CD4-positive, alpha-beta T cell treated with Interleukin-10 for 1 hour (primary cell): ENCODE measurements at regions not wholly inside any gene's neighbourhood (a gene's known extent, or its start where the extent isn't known, plus 50 kb on each side); places are given as distances from the start of the nearest gene placed in this dataset.

ENCODE experiments used
- DNase-seq: peaks from one replicate; pipeline ENCODE4 v3.0.0-alpha.2; 2020

- DNase-seq, result no peak
Measured at GRCh38 chr3:180188512-180189309, 152.0 kb upstream of the PEX5L start.

GRCh38 chr3:180189310-180189648 lies 152.5 kb upstream of the PEX5L start:
- DNase-seq, result no peak

- no peak for DNase-seq
Measured at GRCh38 chr3:180196658-180197057, 159.9 kb upstream of the PEX5L start.

DNA sequence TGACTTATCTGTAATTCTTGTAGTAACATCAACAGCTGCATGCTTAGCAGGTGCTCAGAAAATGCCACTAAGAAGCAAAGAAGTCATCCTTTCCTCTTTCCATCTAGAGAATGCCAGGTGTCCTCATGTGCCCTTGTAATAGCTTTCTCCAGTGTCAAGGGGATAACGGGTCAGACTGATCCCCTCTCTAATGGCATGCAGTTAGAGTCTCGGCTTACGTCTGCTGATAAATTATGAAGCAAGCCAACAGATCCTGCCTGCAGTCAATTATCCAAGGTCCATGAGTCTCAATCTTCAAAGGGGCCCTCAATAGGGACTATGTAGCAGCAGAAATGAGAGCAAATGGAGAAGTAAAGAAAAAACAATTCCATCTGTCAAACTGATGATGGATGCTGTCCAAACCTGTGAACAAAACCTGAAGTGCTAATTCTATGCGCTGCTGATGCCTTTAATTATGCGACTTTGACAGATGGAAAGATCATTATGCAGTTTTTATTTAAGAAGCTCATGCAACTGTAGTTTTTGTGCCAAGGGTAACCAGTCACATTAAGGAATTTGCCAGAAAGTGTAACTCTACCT lies 162.8 kb upstream of the PEX5L start:
- DNase-seq, result no peak

DNA sequence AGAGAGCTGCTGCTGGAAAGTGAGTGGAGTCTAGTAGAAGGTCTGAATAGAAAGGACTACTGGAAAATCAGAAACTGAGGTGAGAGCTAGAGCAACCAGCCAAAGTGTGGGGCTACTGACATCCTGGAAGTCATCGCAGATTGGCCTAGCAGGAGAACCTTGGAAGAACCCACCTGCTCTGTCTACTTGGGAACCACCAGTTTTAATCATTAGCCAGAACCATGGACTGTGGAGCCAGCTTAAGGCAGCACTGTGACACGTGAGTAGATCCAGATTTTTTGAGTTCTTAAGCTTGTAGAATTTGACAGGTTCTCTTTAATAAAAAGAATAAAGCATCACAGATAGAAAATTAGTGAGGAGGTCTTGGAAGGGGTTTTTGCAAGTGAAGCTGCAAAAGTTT lies 179.1 kb upstream of the PEX5L start:
- no peak for DNase-seq

DNA sequence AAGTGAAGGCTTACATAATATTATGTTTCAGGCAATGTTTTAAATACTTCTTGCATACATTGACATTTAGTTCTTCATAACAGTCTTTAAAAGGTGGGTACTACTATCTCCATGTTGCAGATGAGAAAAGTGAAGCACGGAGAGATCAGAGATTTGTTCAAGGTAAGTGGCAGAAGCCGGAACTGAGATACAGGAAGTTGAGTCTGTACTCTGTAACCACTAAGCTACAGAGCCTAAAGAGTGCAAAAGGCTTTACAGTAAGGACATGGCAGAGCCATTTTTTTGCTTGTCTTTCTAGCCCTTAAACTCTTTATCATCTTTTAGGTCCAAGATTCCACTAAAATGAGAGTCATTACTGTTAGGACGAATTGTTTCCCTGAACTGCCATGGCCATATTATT lies 186.5 kb upstream of the PEX5L start:
- no peak for DNase-seq

DNA sequence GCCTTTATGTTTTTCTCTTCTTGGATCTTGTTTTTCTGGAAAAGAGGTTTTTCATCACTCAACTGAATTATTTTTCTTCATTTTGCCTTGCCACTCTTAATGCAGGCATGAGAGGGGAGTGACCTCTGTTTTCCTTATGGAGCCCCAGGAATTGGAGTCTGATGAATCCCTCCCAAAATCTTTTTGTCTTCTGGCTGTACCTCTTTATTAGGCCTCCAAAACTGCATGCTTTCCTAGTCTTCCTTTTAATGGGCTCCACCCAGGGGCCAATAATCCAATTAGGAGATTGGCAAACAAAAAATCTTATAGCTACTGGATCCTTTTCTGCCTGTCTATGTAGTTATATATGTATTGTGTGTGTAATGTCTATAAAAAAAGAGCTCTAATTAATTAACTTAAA lies 192.4 kb upstream of the PEX5L start:
- DNase-seq, result no peak

DNA sequence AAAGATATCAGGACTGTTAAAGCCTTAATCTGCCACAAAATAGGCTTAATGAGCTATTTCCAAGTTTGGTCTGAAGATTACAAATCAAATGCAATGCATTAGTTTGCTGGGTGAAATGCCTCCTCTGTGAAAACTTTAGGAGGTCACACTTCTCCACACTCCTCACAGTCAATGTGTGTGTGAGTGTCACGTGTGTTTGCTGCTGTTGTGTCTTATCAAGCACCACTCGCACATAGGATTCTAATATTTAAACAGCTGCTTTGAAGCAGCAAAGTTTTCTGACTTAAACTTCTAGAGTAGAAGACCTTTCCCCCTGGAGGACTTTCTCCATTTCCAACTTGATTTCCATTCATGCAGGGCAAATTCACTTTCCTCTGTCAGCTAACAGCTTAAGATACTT lies 203.2 kb upstream of the PEX5L start:
- no peak for DNase-seq

GRCh38 chr3:180246688-180247195 lies 210.0 kb upstream of the PEX5L start:
- no peak for DNase-seq

DNA sequence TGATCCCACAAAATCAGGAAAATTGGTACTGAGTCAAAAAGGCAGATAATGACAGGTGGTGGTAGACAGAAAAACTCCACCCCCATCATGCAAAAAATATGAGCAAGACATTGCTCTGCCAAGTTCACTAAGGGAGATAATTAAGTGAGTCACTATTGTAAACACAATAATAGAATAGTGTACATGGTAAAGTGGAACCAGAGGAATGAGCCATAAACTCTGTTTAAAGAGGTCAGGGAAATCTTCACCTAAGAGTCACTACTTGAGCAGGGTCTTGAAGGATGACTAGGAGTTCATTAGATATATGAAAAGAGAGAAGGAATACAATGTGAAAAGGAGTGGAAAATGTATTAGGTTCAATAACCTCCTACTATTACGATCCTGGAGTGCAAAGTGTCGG lies 213.4 kb upstream of the PEX5L start:
- DNase-seq, result no peak

DNA sequence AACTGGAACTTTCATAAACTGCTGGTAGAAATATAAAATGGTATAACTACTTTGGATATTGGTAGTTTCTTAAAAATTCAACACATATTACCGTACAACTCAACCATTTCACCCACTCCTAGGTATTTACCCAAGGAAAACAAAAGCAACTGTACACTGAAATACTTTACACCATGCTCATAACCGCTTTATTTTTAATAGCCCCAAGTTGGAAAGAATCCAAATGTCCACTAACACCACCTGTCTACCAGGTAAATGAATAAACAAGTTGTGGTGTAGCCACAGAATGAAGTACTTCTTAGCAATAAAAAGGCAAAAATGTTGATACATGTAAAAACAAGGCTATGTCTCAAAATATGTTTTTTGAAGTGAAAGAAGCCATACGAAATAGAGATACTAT lies 215.9 kb upstream of the PEX5L start:
- no peak for DNase-seq

DNA sequence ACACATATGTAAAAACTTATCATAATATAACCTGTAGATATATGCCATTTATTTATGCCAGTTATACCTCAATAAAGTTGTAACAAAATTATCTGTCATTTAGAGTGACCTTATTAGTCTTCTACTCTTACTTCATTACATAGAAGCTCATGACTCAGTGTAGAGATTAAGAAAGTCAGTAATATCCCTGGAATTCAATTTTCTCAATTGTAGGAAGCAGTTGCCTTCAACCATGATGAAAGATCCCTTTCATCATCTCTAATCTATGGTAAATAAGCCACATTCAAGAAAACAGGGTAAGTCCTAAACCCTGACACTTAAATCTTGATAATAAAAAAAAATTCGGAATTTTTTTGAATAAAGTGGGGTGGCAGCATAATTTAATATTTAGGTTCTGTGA lies 216.5 kb upstream of the PEX5L start:
- DNase-seq, result no peak

- DNase-seq, result no peak
Measured at GRCh38 chr3:180264479-180264878, 227.7 kb upstream of the PEX5L start.

- DNase-seq, result no peak
Measured at GRCh38 chr3:180265551-180265950, 228.8 kb upstream of the PEX5L start.

- peak; percentile 27 for DNase-seq
Measured at GRCh38 chr3:180267202-180267843, 230.6 kb upstream of the PEX5L start.

DNA sequence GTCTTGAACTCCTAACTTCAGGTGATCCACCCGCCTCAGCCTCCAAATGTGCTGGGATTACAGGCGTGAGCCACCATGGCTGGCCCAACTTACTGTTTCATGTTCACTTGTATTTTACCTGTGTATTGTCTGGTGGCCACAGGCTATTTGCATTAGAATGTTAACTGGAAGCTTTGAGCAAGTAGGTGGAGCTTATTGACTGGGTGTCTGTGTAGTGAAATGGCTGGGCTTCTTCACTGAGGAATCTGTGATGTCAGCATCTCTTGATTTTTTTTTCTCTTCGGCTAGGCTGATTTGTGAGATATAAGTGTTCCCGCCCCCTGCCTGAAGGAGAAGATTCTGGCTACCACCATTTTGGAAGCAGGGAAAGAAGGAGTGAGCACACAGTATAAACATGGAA lies 237.8 kb upstream of the PEX5L start:
- DNase-seq, result no peak

DNA sequence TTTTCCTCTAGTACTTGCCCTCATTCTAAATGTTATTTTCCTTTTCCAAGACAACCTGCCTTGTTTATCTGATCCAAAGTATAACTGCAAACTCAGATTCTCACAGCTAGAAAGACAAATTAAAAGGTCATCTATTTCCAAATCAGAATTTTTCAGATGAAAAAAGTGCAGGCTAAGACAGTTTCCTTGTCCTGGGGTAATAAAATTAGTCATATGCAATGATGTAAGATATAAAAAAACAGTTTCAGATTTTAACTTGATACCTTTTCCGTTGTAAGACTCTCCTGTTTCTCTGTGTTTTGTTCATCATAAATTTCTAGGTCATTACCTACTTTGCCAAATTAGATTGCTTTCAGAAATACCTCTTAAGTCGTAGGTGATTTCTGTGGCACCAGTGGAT lies 238.4 kb upstream of the PEX5L start:
- no peak for DNase-seq

GRCh38 chr3:180277041-180277440 lies 240.3 kb upstream of the PEX5L start:
- DNase-seq, result no peak

DNA sequence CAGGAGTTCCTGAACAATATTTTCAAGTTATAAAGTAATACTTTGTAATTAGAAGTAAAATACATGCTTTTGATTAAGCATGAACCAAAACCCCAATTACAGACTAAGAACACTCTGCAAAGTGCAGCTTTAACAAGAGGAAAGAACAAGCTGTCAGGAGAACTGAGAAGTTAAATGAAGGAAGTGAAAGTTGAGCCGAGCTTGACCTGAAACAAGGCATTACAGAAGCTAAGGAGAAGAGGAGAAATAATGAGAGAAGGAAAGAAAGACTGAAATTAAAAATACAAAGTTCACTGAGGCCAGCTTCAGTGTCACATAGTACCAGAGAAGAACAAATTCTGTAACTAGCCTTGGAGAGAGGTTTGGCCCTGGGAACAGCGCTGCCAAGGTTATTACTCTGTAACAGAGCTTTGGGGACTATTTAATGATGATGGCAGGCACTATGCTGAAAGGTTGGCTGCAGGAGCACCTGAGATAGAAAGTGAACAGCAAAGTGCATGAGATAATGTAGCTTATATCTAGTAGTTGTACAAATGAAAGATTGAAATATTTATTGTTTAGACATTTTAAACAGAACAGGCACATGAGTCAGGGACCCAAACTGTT lies 241.9 kb upstream of the PEX5L start:
- no peak for DNase-seq

DNA sequence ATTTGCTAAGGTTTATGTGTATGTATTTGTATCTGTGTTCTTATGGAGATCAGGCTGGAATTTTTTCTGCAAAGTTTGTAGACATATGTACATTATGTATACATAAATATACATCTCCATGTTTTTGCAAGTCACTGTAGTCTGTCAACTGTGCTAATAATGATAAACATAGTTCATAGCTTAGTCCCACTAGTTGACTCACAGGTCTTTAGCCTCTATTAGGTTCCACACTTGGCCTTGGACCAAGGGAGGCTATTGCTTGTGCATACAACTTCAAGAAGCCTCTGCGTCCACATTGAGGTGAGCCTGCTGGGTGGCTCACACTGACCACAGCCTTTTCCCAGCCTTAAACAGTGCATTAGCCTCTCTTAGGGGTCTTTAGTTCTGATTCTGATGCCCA lies 243.8 kb upstream of the PEX5L start:
- no peak for DNase-seq

DNA sequence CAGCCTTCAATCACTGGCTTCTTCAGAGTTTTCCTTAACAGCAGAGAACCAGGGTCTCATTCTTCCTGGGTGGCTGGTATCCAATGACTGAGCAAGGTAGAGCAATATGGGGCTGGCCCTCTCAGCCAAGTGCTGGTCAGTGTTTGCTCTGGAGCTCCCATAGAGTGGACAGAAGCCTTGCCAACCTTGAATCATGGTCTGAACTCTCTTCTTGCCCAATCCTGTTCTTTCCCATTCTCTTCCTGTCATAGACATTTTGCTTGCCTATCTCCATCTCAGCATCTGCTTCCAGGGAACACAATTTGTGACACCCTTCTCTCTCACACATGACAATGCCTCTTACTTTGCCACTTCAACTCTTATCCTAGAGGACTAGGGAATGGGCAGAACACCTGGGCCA lies 245.6 kb upstream of the PEX5L start:
- DNase-seq, result no peak

GRCh38 chr3:180283251-180283650 lies 246.5 kb upstream of the PEX5L start:
- DNase-seq, result no peak

DNA sequence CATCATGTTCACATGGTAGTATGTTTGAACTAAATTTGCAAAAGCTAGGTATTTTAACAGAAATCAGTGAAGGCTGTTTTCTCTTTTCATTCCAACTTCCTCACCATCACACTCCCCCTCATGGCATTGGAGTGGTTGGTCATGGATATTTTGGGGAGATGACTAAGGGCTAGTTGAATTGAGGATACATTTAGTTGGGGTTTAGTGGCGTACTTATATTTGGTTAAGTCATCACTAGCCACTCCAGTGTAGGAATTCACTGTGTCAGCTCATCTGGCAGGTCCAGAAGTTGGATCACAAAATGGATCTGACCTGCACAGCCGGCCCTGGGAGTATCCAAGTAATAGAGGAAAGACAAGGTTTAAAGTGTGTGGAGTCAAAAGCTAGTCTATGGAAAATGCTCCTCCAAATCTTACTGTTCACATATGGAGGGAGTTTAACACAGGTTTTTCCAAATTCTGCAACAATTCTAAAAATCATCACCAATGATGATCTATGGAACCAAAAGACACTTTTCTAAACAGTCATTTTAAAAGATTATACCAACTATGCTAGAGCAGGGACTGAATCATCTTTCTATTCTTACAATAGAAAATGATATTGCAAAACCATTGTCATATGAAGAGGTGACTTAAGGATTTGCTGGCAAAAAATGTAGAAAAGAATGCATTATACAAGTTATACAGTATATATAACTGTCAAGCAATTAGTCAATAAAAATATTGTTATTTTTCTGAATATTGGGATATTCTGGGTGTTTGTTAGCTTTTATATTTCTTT lies 247.8 kb upstream of the PEX5L start:
- DNase-seq, result no peak
